OCI-LY1 (cell line): ENCODE measurements at regions not wholly inside any gene's neighbourhood (a gene's known extent, or its start where the extent isn't known, plus 50 kb on each side); places are given as distances from the start of the nearest gene placed in this dataset.
A peak's percentile ranks its signal among the peaks of the same experiment; 100 is the strongest.

ENCODE experiments used
- H2AFZ ChIP-seq: fragments of 200-600 bp; sonication (generic), shearing (Covaris generic); 2 replicates; pipeline ENCODE4 v1.6.0; 2014; ENCODE audit warnings: antibody characterized with exemption, mild to moderate bottlenecking, low read length
- H3F3A ChIP-seq: fragments of 200-600 bp; sonication (generic), shearing (Covaris generic); 2 replicates; pipeline ENCODE4 v1.6.0; 2014; ENCODE audit warnings: mild to moderate bottlenecking, antibody characterized with exemption, low read length, moderate library complexity; ENCODE audit not compliant: insufficient read depth
- H3K27ac ChIP-seq: fragments of 200-600 bp; sonication (generic); 2 replicates; pipeline ENCODE4 v1.5.1; 2014; ENCODE audit warnings: low read length, mixed run types, mild to moderate bottlenecking, low read depth; ENCODE audit not compliant: poor library complexity, severe bottlenecking
- H3K27me3 ChIP-seq: fragments of 200-600 bp; sonication (generic); 2 replicates; pipeline ENCODE4 v1.6.0; 2014; ENCODE audit warnings: antibody characterized with exemption, mild to moderate bottlenecking, low read length, moderate library complexity; ENCODE audit not compliant: insufficient read depth
- H3K36me3 ChIP-seq: fragments of 200-600 bp; sonication (generic); 2 replicates; pipeline ENCODE4 v1.6.1; 2014; ENCODE audit warnings: mild to moderate bottlenecking, antibody characterized with exemption, low read length, moderate library complexity, mixed read lengths; ENCODE audit not compliant: insufficient read depth
- H3K4me1 ChIP-seq: fragments of 200-600 bp; sonication (generic); 2 replicates; pipeline ENCODE4 v1.5.1; 2014; ENCODE audit warnings: mild to moderate bottlenecking, low read length, moderate library complexity; ENCODE audit not compliant: insufficient read depth, severe bottlenecking
- H3K4me2 ChIP-seq: fragments of 200-600 bp; sonication (generic), shearing (Covaris generic); 2 replicates; pipeline ENCODE4 v1.6.1; 2014; ENCODE audit warnings: low read length
- H3K4me3 ChIP-seq: fragments of 200-600 bp; sonication (generic); 2 replicates; pipeline ENCODE4 v1.5.1; 2014; ENCODE audit warnings: low read length, low read depth, mild to moderate bottlenecking, mixed read lengths; ENCODE audit not compliant: poor library complexity, severe bottlenecking
- H3K79me2 ChIP-seq: fragments of 200-600 bp; shearing (Covaris generic); 2 replicates; pipeline ENCODE4 v1.6.1; 2016; ENCODE audit warnings: mixed run types, low read length, mixed read lengths; ENCODE audit not compliant: insufficient read depth
- H3K9ac ChIP-seq: fragments of 200-600 bp; sonication (generic), shearing (Covaris generic); 2 replicates; pipeline ENCODE4 v1.6.1; 2014; ENCODE audit warnings: mild to moderate bottlenecking, low read length, mixed read lengths
- H3K9me2 ChIP-seq: fragments of 200-600 bp; sonication (generic), shearing (Covaris generic); 2 replicates; pipeline ENCODE4 v1.6.1; 2014; ENCODE audit warnings: low read depth, mild to moderate bottlenecking, low read length, mixed read lengths
- H3K9me3 ChIP-seq: fragments of 200-600 bp; shearing (Covaris generic); 2 replicates; pipeline ENCODE4 v1.6.1; 2014; ENCODE audit warnings: low read length, mixed read lengths
- H4K20me1 ChIP-seq: fragments of 200-600 bp; sonication (generic), shearing (Covaris generic); 2 replicates; pipeline ENCODE4 v1.6.0; 2016; ENCODE audit warnings: mild to moderate bottlenecking, low read length; ENCODE audit not compliant: insufficient read depth
- CTCF ChIP-seq: fragments of 200-600 bp; sonication (generic), shearing (Covaris generic); IDR thresholded peaks from 2 replicates; pipeline ENCODE4 v1.5.1; 2017; ENCODE audit warnings: mild to moderate bottlenecking, antibody characterized with exemption, low read length, moderate library complexity, mixed read lengths
- EZH2 ChIP-seq: fragments of 200-600 bp; sonication (generic), shearing (Covaris generic); IDR thresholded peaks from 2 replicates; pipeline ENCODE4 v1.8.0; 2017; ENCODE audit warnings: borderline replicate concordance, mixed run types, mild to moderate bottlenecking, antibody characterized with exemption, low read length, moderate library complexity, mixed read lengths

DNA sequence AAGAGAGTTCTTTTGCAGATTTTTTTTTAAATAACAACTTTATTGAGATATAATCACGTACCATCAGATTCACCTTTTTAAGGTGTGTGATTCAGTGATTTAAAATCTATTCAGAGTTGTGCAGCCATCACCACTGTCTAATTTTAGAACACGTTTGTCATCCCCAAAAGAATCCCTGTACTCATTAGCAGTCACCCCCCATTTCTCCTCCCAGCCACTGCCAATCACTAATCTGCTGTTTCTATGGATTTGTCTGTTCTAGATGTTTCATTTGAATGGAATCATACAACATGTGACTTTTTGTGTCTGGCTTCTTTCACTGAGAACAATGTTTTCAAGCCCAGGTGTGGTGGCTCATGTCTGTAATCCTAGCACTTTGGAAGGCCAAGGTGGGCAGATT, 55.4 kb upstream of the RAPH1 start:
- H3K27me3 ChIP-seq = no peaks in the 10 kb centered on the region
- no peak overlapping the region for H3K27ac ChIP-seq
- no peaks in the 10 kb centered on the region for H3K79me2 ChIP-seq
- no peak overlapping the region for H2AFZ ChIP-seq
- peaks cover 24% of the 10 kb centered on the region for H3K4me1 ChIP-seq
- no peaks in the 10 kb centered on the region for H3K9me2 ChIP-seq
- H4K20me1 ChIP-seq = no peaks in the 10 kb centered on the region
- no peak for TF ChIP-seq CTCF
- no peak for TF ChIP-seq EZH2
- H3F3A ChIP-seq = no peaks in the 10 kb centered on the region
- H3K4me3 ChIP-seq = no peak overlapping the region
- H3K9ac ChIP-seq = no peak overlapping the region
- H3K4me2 ChIP-seq = no peak overlapping the region
- H3K36me3 ChIP-seq = no peaks in the 10 kb centered on the region
- no peaks in the 10 kb centered on the region for H3K9me3 ChIP-seq

- Histone ChIP-seq H3K9me3 (no peaks in the 10 kb centered on the region), H3K27me3 (no peaks in the 10 kb centered on the region), H3K79me2 (no peaks in the 10 kb centered on the region), H3K9me2 (no peaks in the 10 kb centered on the region), H3K4me2 (no peak overlapping the region; the same call in 1 of the 2 replicates), H4K20me1 (no peaks in the 10 kb centered on the region), H3K9ac (no peak overlapping the region), H3F3A (no peaks in the 10 kb centered on the region), H3K36me3 (no peaks in the 10 kb centered on the region), H3K27ac (peak overlapping the region; percentile 45), H2AFZ (no peak overlapping the region), H3K4me3 (no peak overlapping the region), H3K4me1 (peaks cover 18% of the 10 kb centered on the region)
- TF ChIP-seq CTCF (no peak), EZH2 (no peak)
Observed at GRCh38 chr2:203591642-203592041, 56.5 kb upstream of the RAPH1 start.

DNA sequence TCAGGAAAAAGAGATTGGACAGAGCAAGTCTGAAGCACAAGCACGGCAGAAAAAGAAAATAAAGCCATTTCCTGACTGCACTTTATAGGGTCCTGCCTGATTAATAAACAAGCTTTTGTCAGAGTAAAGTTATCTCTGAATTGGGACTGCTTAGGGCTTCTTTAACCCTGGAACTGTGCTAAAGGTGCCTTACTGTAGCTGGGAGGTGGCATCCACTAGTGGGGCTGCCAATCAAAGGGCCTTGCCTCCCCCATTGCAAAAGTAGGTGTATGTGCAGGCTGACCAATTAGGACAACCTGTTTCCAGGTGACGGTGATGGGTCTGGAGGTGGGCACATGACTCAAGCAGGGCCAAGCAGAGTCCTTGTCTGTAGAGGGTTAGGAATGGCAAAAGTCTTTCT, 57.4 kb upstream of the RAPH1 start:
- TF ChIP-seq CTCF (no peak), EZH2 (no peak)
- Histone ChIP-seq H3K36me3 (no peaks in the 10 kb centered on the region), H3K4me1 (peaks cover 18% of the 10 kb centered on the region), H3K9me3 (no peaks in the 10 kb centered on the region), H3K4me3 (no peak overlapping the region), H4K20me1 (no peaks in the 10 kb centered on the region), H3K9me2 (no peaks in the 10 kb centered on the region), H3K27ac (peak overlapping the region; percentile 45), H3K79me2 (no peaks in the 10 kb centered on the region), H3K4me2 (no peak overlapping the region), H2AFZ (no peak overlapping the region), H3K27me3 (no peaks in the 10 kb centered on the region), H3K9ac (no peak overlapping the region), H3F3A (no peaks in the 10 kb centered on the region)
